Esophagus muscularis mucosa (tissue), 3 donors: ENCODE measurements at regions not wholly inside any gene's neighbourhood (a gene's known extent, or its start where the extent isn't known, plus 50 kb on each side); places are given as distances from the start of the nearest gene placed in this dataset.

Source experiments
- EP300 ChIP-seq: sonication (generic); formaldehyde crosslinking; IDR thresholded peaks from one replicate; pipeline ENCODE4 v1.6.1; 2017; ENCODE audit warnings: antibody characterized with exemption
- TF ChIP-seq, protein P1 (sequence below), 3 experiments: fragments of 200-600 bp in 2 of 3; fragments of 450-650 bp in 1 of 3; sonication (generic) in 2 of 3; IDR thresholded peaks; one replicate each; pipeline ENCODE4 v1.5.1; 2017 to 2019; ENCODE audit warnings: antibody characterized with exemption in 3 of 3, mild to moderate bottlenecking in 2 of 3, moderate library complexity in 1 of 3

DNA sequence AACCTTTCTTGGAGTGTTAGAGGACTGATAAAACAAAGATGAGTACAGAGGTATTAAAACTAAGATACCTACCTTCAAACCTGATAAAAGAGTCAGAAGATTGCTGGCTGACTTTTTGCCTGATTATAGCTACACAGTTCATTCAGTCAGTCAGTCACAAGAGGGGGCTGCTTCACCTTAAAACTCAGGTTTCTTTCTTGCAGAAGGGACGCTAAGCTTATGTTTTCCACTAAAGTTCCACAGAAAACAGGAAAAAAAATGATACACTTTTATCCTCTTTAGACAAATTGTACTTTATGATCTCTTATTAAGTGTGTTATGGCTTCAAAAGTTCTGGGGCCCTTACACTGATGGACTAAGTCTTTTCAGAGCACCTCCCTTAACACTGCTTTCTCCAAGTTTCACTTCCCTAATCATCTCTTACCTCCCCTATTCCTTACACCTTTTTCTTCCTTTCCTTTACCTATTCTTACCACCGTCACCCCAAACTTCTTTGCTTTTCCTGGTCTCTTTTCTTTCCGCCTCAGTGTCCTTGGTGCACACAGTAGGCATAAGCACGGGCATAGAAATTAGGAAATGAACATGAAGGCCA is 448.7 kb upstream of the OR4E1 start:
- TF ChIP-seq, protein P1, sequence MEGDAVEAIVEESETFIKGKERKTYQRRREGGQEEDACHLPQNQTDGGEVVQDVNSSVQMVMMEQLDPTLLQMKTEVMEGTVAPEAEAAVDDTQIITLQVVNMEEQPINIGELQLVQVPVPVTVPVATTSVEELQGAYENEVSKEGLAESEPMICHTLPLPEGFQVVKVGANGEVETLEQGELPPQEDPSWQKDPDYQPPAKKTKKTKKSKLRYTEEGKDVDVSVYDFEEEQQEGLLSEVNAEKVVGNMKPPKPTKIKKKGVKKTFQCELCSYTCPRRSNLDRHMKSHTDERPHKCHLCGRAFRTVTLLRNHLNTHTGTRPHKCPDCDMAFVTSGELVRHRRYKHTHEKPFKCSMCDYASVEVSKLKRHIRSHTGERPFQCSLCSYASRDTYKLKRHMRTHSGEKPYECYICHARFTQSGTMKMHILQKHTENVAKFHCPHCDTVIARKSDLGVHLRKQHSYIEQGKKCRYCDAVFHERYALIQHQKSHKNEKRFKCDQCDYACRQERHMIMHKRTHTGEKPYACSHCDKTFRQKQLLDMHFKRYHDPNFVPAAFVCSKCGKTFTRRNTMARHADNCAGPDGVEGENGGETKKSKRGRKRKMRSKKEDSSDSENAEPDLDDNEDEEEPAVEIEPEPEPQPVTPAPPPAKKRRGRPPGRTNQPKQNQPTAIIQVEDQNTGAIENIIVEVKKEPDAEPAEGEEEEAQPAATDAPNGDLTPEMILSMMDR (IDR thresholded peaks at IDR 0.05) = no peak
- TF ChIP-seq EP300 = no peak
